LNCaP clone FGC (cell line): ENCODE measurements at regions not wholly inside any gene's neighbourhood (a gene's known extent, or its start where the extent isn't known, plus 50 kb on each side); places are given as distances from the start of the nearest gene placed in this dataset.

Source experiments
- DNase-seq: peaks from one replicate; pipeline ENCODE4 v3.0.0-alpha.2; 2011; ENCODE audit warnings: low read depth
- H3K4me3 ChIP-seq: 2 replicates; pipeline ENCODE4 v1.5.1; 2011; ENCODE audit warnings: mild to moderate bottlenecking, low read depth, low read length, control low read depth
- TF ChIP-seq, protein P1 (sequence below): IDR thresholded peaks from 2 replicates; pipeline ENCODE4 v1.5.1; 2012; ENCODE audit warnings: mild to moderate bottlenecking; ENCODE audit not compliant: control insufficient read depth, insufficient read depth; ENCODE audit errors: extremely low read depth

DNA sequence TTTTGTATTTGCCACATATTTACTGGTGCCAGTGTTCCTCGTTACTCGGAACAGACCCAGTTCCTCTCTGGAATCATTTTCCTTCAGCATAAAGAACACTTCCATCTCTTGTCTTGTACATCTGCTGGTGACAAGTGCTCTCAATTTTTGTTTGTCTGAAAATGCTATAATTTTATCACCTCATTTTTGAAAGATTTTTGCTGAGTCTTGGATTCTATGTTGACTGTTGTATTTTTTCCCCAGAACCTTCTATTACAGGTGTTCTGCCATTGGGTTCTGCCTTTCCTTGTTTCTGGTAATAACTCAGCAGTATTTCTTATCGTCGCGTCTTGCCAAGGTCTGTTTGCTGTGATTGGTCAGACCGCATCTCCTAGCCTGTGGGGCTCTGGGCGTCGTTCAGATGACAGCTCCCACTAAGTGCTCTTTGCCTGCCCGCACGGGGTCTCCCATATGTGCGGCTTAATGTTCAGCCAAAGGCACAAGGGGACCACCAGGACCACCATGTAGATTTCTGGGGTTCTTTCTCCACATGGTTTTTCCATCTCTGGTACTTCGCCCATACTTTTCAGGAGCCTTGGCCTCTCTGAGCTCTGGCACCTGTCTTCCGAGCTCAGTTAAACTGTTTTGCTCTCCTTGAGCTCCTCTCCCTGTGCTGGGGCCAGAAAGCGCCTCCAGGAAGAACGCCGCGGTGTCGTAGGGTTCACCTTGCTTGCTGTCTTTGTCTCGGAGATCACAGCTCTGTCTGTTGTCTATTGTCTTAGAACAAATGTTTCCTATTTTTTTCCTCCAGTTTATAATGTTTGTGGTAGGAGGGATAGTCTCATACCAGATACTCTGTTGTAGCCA lies 80.0 kb downstream of the METRNL start:
- no peak for DNase-seq
- no peak overlapping the region for H3K4me3 ChIP-seq
- TF ChIP-seq, protein P1, sequence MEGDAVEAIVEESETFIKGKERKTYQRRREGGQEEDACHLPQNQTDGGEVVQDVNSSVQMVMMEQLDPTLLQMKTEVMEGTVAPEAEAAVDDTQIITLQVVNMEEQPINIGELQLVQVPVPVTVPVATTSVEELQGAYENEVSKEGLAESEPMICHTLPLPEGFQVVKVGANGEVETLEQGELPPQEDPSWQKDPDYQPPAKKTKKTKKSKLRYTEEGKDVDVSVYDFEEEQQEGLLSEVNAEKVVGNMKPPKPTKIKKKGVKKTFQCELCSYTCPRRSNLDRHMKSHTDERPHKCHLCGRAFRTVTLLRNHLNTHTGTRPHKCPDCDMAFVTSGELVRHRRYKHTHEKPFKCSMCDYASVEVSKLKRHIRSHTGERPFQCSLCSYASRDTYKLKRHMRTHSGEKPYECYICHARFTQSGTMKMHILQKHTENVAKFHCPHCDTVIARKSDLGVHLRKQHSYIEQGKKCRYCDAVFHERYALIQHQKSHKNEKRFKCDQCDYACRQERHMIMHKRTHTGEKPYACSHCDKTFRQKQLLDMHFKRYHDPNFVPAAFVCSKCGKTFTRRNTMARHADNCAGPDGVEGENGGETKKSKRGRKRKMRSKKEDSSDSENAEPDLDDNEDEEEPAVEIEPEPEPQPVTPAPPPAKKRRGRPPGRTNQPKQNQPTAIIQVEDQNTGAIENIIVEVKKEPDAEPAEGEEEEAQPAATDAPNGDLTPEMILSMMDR, result no peak

DNA sequence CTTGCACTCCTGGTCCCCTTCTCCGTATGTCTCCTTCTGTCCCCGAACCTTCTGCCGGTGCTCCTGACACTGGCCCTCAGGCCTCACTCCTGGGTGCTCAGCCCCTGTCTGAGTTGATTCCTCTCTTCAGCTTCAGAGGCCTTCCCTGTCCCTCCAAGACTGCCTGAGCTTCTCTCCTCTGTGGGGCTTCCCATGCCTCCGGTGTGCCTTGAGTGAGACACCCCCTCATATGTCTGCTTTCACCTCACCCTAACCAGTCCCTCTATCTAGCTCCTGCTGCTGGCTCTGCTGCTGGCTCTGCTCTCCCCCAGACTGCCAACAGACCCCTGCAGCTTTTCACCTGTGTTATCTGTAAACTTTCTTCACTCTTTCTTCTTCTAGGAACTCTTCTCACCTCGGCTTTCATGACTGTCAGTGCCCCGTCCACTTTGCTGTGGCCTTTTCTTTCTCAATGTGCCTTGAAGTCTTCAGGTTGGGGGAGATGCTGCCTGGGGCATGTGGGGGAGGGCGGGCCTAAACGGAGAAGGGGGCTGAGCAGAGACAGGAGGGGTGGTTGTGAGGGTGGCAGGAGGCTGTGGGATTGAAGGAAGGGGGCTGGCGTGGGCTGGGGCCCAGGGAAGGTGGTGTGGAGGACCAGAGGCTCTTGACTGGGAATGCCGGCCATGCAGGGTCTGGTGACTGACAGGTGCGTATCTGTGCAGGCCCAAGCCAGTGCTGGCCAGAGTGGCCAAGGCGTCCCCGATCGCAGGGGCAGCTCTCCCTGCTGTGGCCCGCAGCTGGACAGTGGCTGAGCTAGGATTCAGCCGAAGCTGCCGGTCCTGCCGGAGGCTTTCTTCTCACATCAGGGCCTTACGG lies 81.3 kb downstream of the METRNL start:
- no peak for DNase-seq
- TF ChIP-seq, protein P1, result no peak
- no peak overlapping the region for H3K4me3 ChIP-seq

DNA sequence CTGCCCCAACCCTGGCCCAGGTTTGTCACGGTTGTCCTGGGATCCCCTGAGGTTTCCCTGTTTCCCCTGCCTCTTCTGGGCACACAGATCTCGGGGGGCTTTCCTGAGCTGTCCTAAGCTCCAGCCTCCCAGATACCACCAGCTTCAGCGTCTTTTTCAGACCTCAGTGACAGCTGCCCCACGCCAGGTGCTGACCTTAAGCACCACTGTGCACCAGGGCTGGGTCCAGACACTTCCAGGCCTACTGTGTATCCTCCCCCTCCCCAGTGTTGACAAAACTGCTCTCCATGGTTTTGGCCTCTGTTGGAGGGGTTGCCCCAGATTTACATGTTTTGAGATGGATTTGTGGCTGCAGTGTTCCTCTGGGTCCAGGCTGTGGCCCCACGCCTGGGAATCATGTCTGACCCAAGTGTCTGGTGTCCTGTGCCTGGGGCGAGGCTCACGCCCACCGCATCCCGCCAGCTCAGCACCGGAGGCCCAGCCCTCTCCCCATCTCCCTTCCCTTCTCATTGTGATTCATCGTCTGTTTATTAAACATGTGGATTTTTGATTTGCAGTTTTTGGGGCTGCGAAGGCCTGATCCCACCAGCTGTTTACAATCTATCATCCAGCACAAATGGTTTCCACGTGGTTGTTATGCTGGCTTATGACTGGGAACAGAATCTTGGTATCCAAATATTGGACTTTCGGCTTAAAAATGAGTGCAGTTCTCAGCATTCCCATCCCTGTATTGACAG lies 82.1 kb downstream of the METRNL start:
- no peak overlapping the region for H3K4me3 ChIP-seq
- DNase-seq, result no peak
- TF ChIP-seq, protein P1, result no peak

DNA sequence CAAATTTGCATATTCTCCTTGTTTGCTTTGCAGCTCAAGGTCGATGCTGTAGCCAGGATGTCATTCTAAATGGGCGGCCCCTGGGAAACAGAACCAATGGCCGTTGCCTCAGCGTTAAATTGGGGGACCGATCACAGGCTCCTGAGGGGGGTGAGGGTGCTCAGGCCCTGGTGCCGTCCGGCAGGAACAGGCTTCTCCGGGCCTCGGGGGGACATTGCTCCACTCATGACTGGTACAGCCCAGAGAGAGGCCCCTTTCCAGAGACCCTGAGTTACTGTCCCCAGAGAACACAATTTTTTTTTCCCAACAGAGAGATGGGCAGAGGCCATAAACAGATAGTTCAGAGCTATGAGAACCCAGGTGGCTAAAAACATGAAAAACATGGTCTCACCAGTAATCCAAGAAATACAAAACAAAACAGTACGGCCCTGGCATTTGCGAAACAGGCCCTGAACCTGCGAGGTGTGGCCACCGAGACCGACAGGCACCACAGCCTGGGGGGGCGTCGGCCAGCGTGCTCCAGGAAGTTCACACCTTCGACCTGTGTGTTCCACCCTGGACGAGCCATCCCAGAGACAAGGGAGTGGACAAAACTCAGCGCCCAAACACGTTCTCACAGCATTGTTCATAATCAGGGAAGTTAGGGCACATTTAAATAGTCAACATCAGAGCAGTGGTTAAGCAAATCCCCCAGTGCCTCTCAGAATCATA lies 82.8 kb downstream of the METRNL start:
- no peak overlapping the region for H3K4me3 ChIP-seq
- TF ChIP-seq, protein P1, result no peak
- no peak for DNase-seq

DNA sequence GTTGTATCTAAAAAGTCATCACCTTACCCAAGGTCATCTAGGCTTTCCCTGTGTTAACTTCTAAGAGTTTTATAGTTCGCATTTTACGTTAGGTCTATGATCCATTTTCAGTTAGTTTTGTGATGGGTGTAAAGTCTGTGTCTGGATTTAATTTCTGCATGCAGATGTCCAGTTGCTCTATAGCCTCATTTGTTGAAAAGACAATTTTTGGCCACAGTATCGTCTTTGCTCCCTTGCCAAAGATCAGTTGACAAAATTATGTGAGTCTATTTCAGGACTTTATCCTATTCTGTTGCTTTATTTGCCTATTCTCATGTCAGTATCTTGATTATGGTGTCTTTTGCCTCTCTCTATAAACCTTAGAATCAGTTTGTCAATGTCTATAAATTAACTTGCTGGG lies 85.1 kb downstream of the METRNL start:
- no peak overlapping the region for H3K4me3 ChIP-seq
- TF ChIP-seq, protein P1, result no peak
- no peak for DNase-seq

DNA sequence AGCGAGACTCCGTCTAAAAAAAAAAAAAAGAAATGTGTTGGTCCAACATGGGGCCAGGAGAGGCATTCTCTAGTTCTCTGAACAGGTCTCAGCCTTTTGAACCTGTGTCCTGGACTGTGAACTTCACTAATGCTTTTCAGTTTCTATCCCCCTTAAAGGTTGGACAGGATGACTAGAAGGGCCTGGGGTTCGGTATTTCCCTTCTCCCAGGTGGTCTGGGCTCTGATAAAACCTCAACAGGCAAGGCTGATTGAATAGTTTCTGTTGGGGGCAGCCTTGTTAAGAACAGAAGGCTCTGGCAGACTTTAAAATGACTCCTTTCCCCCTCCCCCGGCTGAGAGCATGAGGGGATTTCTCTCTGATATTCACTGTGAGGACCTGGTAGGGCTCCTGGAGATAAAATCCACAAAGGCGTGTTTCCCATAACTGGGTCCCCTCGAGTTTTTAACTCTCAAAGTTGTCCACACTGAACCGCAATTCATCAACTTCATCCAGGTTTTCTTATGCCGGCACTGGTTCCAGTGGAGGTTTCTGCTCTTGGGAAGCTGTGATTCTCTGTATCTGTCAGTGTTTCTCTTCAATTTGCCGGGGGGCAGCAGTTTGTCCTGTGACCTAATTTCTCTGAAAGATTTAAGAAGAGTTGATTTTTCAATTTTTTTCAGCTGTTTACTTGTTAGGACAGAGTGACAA lies 91.3 kb downstream of the METRNL start:
- TF ChIP-seq, protein P1, result no peak
- DNase-seq, result no peak
- H3K4me3 ChIP-seq, result no peak overlapping the region
